Fibroblast of the aortic adventitia (primary cell): ENCODE measurements at regions not wholly inside any gene's neighbourhood (a gene's known extent, or its start where the extent isn't known, plus 50 kb on each side); places are given as distances from the start of the nearest gene placed in this dataset.

Source experiments
- DNase-seq: peaks from one replicate; pipeline ENCODE4 v3.0.0-alpha.2; 2010; ENCODE audit warnings: low read depth
- H3K4me3 ChIP-seq: 2 replicates; pipeline ENCODE4 v1.5.1; 2011; ENCODE audit warnings: low read depth, mild to moderate bottlenecking, control low read depth, low read length, moderate library complexity
- CTCF ChIP-seq: IDR thresholded peaks from 2 replicates; pipeline ENCODE4 v1.5.1; 2011; ENCODE audit warnings: mild to moderate bottlenecking, low read length, control low read depth, inconsistent platforms; ENCODE audit not compliant: insufficient read depth

- no peak for TF ChIP-seq CTCF
- H3K4me3 ChIP-seq: no peak overlapping the region
- no peak for DNase-seq
These were observed 485.6 kb downstream of the NPHP4 start for GRCh38 chr1:5506634-5507033.

- no peak for TF ChIP-seq CTCF
- DNase-seq: no peak
- H3K4me3 ChIP-seq: no peak overlapping the region
These were observed 486.3 kb downstream of the NPHP4 start for GRCh38 chr1:5505944-5506343.

GRCh38 chr1:5504364-5504740 is 487.9 kb downstream of the NPHP4 start:
- TF ChIP-seq CTCF: no peak
- no peak for DNase-seq
- H3K4me3 ChIP-seq: no peak overlapping the region

GRCh38 chr1:5503556-5504363 is 488.5 kb downstream of the NPHP4 start:
- no peak for TF ChIP-seq CTCF
- no peak overlapping the region for H3K4me3 ChIP-seq
- no peak for DNase-seq

GRCh38 chr1:5502311-5503194 is 489.7 kb downstream of the NPHP4 start:
- H3K4me3 ChIP-seq: no peak overlapping the region
- TF ChIP-seq CTCF: no peak
- DNase-seq: no peak

- no peak for TF ChIP-seq CTCF
These were observed 490.9 kb downstream of the NPHP4 start for GRCh38 chr1:5501206-5501930.

More at GRCh38 chr1:5501206-5501930, 490.9 kb downstream of the NPHP4 start:
- no peak overlapping the region for H3K4me3 ChIP-seq
- no peak for DNase-seq
